Activated effector memory CD4-positive, alpha-beta T cell treated with anti-CD3 and anti-CD28 coated beads, Interleukin-2, amount 50 U/mL, for 16 hours (primary cell): ENCODE measurements at regions not wholly inside any gene's neighbourhood (a gene's known extent, or its start where the extent isn't known, plus 50 kb on each side); places are given as distances from the start of the nearest gene placed in this dataset.
"Not testable (repeated sequence)": the region's sequence is repeated elsewhere in the genome, so short reads cannot be mapped to it uniquely, and the experiment has no call there.

Experiments used
- DNase-seq: peaks from one replicate; pipeline ENCODE4 v3.0.0-alpha.2; 2020

DNA sequence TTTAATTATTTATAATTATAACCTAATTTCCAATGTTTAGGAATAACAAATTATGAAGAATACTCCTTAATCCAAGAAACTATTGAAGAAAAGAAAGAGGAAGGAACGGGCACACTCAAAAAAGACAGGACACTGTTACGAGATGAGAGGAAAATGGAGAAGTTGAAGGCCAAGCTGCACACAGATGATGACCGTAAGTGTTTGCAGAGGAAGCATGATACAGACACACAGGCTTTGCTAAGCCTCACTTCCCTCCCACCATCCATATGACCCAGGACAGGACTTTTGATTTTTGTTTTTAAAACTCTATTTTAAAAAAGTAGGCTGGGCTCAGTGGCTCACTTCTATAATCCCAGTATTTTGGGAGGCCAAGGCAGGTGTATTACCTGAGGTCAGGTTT, 389.4 kb upstream of the TPM1 start:
- no peak for DNase-seq

- DNase-seq: no peak
Observed at GRCh38 chr15:62656071-62656470, 386.5 kb upstream of the TPM1 start.

DNA sequence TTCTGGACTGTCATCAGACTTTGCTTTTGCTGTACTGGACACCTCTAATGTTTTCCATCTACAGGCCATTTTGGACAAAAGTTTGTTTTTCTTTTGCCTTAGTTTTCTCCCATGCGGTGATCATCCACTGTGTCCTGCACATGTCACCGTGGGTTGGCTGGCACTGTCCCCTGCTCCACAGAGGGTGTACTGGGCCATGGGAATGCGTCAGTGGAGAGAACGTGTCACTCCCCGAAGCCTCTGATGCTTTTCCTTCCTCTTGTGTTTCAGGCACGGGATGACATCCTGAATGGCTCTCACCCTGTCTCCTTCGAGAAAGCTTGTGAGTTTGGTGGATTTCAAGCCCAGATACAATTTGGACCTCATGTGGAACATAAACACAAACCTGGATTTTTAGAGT, 385.0 kb upstream of the TPM1 start:
- not testable (repeated sequence) for DNase-seq

- DNase-seq: no peak
Observed at GRCh38 chr15:62658498-62658897, 384.0 kb upstream of the TPM1 start.

DNA sequence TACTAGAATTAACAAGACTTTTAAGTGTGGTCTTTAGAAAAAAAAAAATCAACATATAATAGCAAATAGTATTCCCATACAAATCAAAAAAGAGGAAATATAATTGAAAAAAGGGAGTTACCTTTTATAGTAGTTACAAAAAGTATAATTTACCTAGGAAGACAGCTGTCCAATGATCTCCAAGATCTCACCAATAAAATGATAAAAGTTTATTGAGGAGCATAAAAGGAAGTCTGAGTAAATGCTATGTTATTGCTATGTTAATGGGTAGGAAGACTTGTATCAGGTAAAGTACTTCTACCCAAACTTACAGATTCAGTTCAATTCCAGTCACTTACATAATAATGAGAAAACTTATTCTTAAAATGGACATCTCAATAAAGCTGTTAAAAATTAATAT, 379.0 kb upstream of the TPM1 start:
- DNase-seq: no peak

- DNase-seq: no peak
Observed at GRCh38 chr15:62665449-62665848, 377.1 kb upstream of the TPM1 start.

- no peak for DNase-seq
Observed at GRCh38 chr15:62666046-62666445, 376.5 kb upstream of the TPM1 start.

DNA sequence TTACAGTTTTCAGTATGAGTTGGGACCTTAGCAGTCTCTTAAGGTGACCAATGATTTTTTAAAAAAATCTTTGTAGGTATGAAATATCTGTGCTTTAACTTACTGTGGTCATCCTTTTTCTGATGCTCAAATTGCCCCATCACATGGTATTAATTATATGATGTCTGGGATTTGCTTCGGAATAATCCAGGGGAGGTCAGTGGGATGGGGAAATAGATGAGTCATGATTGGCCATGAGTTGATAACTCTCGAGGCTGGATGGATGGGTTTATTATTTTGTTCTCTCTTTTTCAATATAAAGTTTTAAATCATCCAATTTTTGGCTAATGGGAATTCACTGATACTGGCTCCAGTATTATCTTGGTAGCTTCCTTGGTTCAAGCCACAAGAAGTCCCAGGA, 370.3 kb upstream of the TPM1 start:
- DNase-seq: no peak

- no peak for DNase-seq
Observed at GRCh38 chr15:62676891-62677290, 365.7 kb upstream of the TPM1 start.

DNA sequence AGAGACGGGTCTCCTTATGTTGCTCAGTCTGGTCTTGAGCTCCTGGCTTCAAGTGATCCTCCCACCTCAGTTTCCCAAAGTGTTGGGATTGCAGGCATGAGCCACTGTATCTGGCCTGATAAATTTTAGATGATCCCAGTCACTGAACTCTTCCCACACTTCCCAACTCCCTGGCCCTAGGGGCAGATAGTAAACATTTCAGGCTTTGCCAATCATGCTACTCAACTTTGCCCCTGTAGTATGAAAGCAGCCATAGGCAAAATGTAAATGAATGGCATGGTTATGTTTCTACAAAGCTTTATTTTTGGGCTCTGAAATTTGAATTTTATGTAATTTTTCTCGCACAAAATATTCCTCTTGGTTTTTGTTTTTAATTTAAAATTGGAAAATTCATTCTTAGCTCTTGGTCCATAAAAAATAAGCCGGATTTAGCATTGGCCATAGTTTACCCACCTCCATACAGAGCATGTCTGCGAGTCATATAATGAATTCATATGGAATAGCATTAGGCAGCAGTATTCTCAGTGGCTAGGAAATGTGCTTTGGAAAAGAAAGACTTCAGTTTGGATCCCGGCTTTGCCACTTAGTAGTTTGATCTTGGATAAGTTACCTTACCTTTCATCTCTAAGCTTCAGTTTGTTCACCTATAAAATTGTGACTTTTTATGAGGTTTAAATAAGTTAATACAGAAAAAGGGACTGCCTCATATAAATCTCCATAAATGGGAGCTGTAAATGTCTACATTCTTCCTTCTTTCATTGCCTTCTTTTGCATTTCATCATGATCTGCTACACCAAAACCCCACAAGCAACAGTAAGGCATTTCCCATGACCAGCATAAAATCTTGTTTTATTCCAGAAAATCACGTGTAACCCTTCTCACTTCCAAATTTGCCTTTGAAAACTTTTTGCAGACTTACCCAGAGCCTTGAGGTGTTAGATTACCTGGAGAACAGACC, 360.3 kb upstream of the TPM1 start:
- DNase-seq: no peak

- DNase-seq: not testable (repeated sequence)
Observed at GRCh38 chr15:62683192-62683591, 359.4 kb upstream of the TPM1 start.

- no peak for DNase-seq
Observed at GRCh38 chr15:62684123-62684808, 358.3 kb upstream of the TPM1 start.

- no peak for DNase-seq
Observed at GRCh38 chr15:62691008-62691407, 351.5 kb upstream of the TPM1 start.

DNA sequence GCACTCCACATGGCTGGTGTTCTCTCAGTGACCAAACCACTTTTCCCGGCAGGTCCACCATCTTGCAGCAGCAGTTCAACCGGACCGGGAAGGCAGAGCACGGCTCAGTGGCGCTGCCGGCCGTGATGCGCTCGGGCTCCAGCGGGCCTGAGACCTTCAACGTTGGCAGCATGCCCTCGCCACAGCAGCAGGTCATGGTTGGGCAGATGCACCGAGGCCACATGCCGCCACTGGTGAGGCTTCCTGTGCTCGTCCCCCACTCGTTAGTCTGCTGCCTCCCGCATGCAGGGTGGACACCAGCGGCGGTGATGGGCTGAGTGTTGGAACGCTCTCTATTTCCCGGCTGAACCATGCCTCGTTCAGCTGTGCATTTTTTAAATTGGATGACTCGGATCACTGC, 344.9 kb upstream of the TPM1 start:
- DNase-seq: no peak

- no peak for DNase-seq
Observed at GRCh38 chr15:62698646-62699045, 343.9 kb upstream of the TPM1 start.

DNA sequence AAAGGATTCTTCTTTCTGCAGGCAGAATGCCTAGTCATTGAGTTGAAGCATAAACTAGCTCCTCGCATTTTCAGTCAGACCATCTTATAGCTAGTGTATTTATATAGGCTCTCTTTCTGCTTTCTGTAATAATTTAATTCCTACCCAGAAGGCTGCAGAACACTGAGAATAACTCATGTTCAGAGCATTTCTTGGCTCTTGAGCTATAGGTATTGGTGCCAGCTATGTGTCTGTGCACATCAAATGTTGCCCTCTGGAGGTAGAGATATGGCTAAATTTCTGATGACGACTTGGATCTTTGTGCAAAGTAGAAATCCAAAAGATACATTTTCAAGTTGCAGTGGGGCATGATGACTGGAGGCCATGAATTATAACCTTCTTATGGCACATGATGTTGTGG, 336.2 kb upstream of the TPM1 start:
- no peak for DNase-seq

DNA sequence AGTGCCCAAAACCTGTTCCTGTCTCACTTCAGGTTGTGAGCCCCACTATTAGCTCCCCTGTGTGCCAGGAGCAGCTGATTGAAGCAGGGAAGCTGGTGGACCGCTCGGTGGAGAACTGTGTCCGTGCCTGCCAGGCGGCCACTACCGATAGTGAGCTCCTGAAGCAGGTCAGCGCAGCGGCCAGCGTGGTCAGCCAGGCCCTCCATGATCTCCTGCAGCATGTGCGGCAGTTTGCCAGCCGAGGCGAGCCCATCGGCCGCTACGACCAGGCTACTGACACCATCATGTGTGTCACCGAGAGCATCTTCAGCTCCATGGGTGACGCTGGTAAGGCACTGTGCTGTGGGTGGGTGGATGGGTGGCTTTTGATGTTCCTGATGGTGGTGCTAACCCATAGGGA, 334.1 kb upstream of the TPM1 start:
- no peak for DNase-seq

DNA sequence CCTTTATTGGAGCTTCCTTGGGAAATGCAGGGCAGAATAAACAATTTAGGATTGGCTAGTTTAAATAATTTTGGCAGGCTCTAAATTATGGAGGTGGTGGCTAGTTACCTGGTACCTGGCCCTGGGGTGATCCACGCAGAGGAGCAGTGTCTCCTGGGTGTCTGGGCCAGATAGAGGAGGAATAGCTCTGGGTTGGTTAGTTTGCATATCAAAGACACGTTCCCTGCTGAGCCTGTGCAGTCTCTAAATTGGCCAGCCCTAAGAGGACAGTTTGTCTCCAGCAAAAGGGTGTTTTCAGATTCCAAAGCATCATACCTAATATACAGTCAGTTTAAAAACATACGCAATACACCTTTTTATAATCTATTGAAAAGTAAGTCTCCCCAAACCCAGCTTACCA, 333.3 kb upstream of the TPM1 start:
- DNase-seq: no peak

DNA sequence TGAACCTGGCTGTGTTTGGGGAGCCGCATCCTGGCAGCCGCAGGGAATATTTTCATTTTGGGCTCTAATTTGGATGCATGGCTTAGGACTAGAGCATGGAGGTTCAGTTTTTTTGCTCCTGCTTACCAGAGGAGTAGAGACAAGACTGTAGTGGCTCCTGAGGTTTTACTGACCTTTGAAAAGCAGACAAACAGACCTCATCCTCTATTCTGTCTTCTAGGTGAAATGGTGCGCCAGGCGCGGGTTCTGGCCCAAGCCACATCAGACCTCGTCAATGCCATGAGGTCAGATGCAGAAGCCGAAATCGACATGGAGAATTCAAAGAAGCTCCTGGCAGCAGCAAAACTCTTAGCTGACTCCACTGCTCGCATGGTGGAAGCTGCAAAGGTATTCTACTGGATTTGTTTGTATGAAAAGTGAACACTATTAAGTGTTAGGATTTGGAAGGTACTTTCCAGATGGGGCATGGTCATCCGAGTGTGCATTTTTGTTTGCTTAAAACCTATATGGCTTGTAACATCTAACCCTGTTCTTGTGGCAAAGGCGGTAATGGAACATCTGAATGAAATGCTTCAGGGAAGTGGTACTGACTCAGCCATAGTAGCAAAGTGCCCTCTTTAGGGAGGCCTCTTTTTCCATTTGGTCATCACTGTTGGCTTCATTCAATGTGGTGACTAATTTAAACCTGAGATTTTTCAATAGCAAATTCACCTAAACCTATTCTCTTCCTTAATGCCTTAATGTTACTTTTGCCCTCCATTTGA, 330.7 kb upstream of the TPM1 start:
- no peak for DNase-seq

GRCh38 chr15:62712455-62712839, 330.1 kb upstream of the TPM1 start:
- no peak for DNase-seq

DNA sequence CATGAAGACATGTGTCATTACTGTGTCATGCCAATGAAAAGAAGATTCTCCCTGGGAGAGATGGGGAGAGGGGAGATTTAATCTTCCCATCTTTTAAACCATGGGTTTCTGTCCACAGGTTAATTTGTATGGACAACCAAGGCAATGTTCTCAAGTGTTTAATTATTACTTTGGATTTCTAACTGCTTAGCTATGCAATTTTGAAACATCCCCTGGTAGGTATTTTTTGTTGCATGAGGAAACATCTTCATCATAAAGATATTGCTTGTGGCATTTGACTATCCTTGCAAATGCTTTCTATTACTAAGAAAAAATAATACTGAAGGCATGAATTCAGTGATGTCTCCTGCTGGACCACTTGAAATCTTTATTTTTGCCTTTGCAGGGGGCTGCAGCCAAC, 326.6 kb upstream of the TPM1 start:
- no peak for DNase-seq

- DNase-seq: no peak
Observed at GRCh38 chr15:62717496-62717895, 325.1 kb upstream of the TPM1 start.

DNA sequence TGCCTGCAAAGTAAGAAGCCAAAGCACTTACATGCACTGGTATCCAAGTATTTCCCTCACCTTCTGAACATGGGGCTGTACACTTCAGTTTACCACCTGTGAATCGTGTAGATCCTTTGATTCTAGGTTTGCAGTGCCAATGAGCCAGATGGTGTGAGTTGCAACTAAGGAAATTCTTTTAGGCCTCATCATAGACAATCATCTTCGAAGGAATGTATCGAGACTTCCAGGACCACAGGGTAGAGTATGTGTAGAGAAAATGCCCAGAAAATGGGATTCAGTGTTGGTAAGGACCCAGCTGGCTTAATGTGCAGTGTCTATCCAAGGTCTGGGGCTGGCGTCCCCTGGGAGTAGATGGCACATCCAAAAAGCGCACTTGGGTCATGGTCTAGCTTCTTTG, 323.2 kb upstream of the TPM1 start:
- no peak for DNase-seq

DNA sequence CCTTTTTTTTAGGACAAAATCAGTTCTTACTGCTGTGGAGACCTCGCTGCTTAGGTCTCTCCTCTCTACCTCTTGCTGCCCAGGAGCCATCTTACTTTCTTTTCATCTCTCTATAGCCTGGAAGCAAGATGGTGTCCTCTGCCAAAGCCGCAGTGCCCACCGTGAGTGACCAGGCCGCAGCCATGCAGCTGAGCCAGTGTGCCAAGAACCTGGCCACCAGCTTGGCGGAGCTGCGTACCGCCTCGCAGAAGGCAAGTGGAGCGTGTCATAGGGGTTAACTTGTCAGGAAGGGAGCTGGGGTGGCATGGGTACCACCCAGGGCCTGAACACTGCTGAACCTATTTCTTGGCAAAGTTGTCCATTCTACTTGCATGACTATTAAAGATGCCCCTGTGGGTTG, 320.3 kb upstream of the TPM1 start:
- DNase-seq: no peak
